HepG2 (cell line): ENCODE measurements at regions not wholly inside any gene's neighbourhood (a gene's known extent, or its start where the extent isn't known, plus 50 kb on each side); places are given as distances from the start of the nearest gene placed in this dataset.

Experiments used
- ATF1 ChIP-seq: IDR thresholded peaks from 2 replicates; pipeline ENCODE4 v1.6.1; 2016; ENCODE audit warnings: mild to moderate bottlenecking, control low read depth
- GABPA ChIP-seq, 2 experiments: IDR thresholded peaks; 2 replicates each; pipeline ENCODE4 v1.6.1; 2011 to 2016; ENCODE audit warnings: low read depth in 2 of 2, low read length in 1 of 2, missing biosample characterization in 1 of 2, missing genetic modification characterization in 1 of 2
- GMEB2 ChIP-seq: IDR thresholded peaks from 2 replicates; pipeline ENCODE4 v1.6.1; 2016; ENCODE audit warnings: missing biosample characterization, missing genetic modification reagents, low read depth
- HDAC6 ChIP-seq: fragments of 200-600 bp; sonication (generic); IDR thresholded peaks from 2 replicates; pipeline ENCODE4 v1.7.0; 2017; ENCODE audit warnings: mild to moderate bottlenecking, antibody characterized with exemption, low read length, low read depth
- MLLT10 ChIP-seq: sonication (generic); formaldehyde crosslinking; IDR thresholded peaks from 2 replicates; pipeline ENCODE4 v1.4.0; 2020; ENCODE audit warnings: missing genetic modification reagents
- NBN ChIP-seq: fragments of 450-650 bp; conservative IDR thresholded peaks from 2 replicates; pipeline ENCODE4 v1.6.1; 2017
- SOX13 ChIP-seq, 3 experiments: fragments of 450-650 bp in 1 of 3; sonication (generic) in 1 of 3; formaldehyde crosslinking in 1 of 3; IDR thresholded peaks in 2 of 3; conservative IDR thresholded peaks in 1 of 3; 2 replicates each; pipeline versions ENCODE4 v1.5.0 to v1.6.1; 2016 to 2020; ENCODE audit warnings: antibody characterized with exemption in 1 of 3, mild to moderate bottlenecking in 1 of 3, missing compliant biosample characterization in 1 of 3, missing genetic modification reagents in 1 of 3, moderate library complexity in 1 of 3
- TSC22D2 ChIP-seq: sonication (generic); formaldehyde crosslinking; IDR thresholded peaks from 2 replicates; pipeline ENCODE4 v1.5.1; 2020; ENCODE audit warnings: missing genetic modification reagents, mild to moderate bottlenecking, borderline replicate concordance
- ZNF121 ChIP-seq: sonication (generic); formaldehyde crosslinking; IDR thresholded peaks from 2 replicates; pipeline ENCODE4 v1.5.0; 2020; ENCODE audit warnings: mild to moderate bottlenecking, missing genetic modification reagents
- ZNF296 ChIP-seq: sonication (generic); formaldehyde crosslinking; conservative IDR thresholded peaks from 2 replicates; pipeline ENCODE4 v1.5.0; 2020; ENCODE audit warnings: mild to moderate bottlenecking, missing genetic modification reagents
- ZNF775 ChIP-seq: sonication (generic); formaldehyde crosslinking; IDR thresholded peaks from 2 replicates; pipeline ENCODE4 v1.4.0; 2020; ENCODE audit warnings: missing genetic modification reagents, mild to moderate bottlenecking, moderate library complexity, borderline replicate concordance
- TF ChIP-seq, protein P1 (sequence below): IDR thresholded peaks from 2 replicates; pipeline ENCODE4 v1.6.1; 2016; ENCODE audit warnings: missing compliant biosample characterization, missing genetic modification reagents, borderline replicate concordance
- TF ChIP-seq, protein P2 (sequence below), 2 experiments: sonication (generic) in 1 of 2; formaldehyde crosslinking in 1 of 2; IDR thresholded peaks; 2 replicates each; pipeline versions ENCODE4 v1.4.0 to v1.6.1; 2018 to 2020; ENCODE audit warnings: missing genetic modification reagents in 2 of 2, borderline replicate concordance in 1 of 2, low read depth in 1 of 2, mild to moderate bottlenecking in 1 of 2, missing biosample characterization in 1 of 2
- TF ChIP-seq, protein P3 (sequence below): IDR thresholded peaks from 2 replicates; pipeline ENCODE4 v1.6.1; 2012; ENCODE audit warnings: inconsistent platforms

DNA sequence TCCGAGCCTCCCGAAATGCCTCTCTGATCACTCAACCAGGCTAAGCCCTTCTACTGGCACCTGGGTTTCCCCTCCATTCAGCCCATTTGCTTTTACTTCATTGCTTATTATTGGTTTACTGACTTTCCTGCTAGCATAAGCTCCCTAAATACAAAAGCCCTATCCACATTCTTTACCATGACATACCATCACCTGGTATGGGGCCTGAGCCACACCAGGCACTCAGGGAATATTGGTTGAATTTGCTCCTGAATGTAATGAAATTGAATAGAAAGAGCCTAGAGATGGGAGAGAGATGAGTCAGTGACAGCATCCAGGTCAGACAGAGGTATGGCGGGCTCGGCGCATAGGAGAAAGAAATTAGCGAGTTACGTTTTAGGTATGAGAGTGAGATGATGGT lies 120.0 kb downstream of the CD164 start (continued):
- no peak for TF ChIP-seq TSC22D2 (CRISPR knock-in tag)
- no peak for TF ChIP-seq MLLT10 (CRISPR knock-in tag)
- TF ChIP-seq, protein P1, sequence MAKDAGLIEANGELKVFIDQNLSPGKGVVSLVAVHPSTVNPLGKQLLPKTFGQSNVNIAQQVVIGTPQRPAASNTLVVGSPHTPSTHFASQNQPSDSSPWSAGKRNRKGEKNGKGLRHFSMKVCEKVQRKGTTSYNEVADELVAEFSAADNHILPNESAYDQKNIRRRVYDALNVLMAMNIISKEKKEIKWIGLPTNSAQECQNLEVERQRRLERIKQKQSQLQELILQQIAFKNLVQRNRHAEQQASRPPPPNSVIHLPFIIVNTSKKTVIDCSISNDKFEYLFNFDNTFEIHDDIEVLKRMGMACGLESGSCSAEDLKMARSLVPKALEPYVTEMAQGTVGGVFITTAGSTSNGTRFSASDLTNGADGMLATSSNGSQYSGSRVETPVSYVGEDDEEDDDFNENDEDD (CRISPR knock-in tag), result no peak
- no peak for TF ChIP-seq ATF1 (CRISPR knock-in tag)
- no peak for TF ChIP-seq ZNF296 (CRISPR knock-in tag)
- TF ChIP-seq, protein P2, sequence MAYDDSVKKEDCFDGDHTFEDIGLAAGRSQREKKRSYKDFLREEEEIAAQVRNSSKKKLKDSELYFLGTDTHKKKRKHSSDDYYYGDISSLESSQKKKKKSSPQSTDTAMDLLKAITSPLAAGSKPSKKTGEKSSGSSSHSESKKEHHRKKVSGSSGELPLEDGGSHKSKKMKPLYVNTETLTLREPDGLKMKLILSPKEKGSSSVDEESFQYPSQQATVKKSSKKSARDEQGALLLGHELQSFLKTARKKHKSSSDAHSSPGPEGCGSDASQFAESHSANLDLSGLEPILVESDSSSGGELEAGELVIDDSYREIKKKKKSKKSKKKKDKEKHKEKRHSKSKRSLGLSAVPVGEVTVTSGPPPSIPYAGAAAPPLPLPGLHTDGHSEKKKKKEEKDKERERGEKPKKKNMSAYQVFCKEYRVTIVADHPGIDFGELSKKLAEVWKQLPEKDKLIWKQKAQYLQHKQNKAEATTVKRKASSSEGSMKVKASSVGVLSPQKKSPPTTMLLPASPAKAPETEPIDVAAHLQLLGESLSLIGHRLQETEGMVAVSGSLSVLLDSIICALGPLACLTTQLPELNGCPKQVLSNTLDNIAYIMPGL (CRISPR knock-in tag; IDR thresholded peaks at IDR 0.05; ENCODE audit: borderline replicate concordance in 1 of 2, low read depth in 1 of 2), result no peak
- TF ChIP-seq NBN, result no peak
- TF ChIP-seq HDAC6, result no peak
- TF ChIP-seq ZNF775 (CRISPR knock-in tag), result no peak
- TF ChIP-seq GMEB2 (CRISPR knock-in tag), result no peak
- no peak for TF ChIP-seq GABPA (IDR thresholded peaks at IDR 0.05; ENCODE audit: low read depth, low read length)
- no peak for TF ChIP-seq GABPA (CRISPR knock-in tag; IDR thresholded peaks at IDR 0.05; ENCODE audit: low read depth)
- TF ChIP-seq, protein P3, sequence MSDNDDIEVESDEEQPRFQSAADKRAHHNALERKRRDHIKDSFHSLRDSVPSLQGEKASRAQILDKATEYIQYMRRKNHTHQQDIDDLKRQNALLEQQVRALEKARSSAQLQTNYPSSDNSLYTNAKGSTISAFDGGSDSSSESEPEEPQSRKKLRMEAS, result no peak
- TF ChIP-seq ZNF121 (CRISPR knock-in tag), result no peak
- TF ChIP-seq SOX13 (IDR thresholded peaks at IDR 0.05), result no peak
- TF ChIP-seq SOX13 (CRISPR knock-in tag; conservative IDR thresholded peaks at IDR 0.05 in 1 of 2, IDR thresholded peaks at IDR 0.05 in 1 of 2), result no peak
